NCI-H510A treated with DMSO at 0.1 percent for 48 hours (cell line): ENCODE measurements at regions not wholly inside any gene's neighbourhood (a gene's known extent, or its start where the extent isn't known, plus 50 kb on each side); places are given as distances from the start of the nearest gene placed in this dataset.
"Not testable (repeated sequence)": the region's sequence is repeated elsewhere in the genome, so short reads cannot be mapped to it uniquely, and the experiment has no call there.

ENCODE experiments used
- DNase-seq: peaks from one replicate; lab custom pipeline; 2025; lab: John Stamatoyannopoulos, UW

DNA sequence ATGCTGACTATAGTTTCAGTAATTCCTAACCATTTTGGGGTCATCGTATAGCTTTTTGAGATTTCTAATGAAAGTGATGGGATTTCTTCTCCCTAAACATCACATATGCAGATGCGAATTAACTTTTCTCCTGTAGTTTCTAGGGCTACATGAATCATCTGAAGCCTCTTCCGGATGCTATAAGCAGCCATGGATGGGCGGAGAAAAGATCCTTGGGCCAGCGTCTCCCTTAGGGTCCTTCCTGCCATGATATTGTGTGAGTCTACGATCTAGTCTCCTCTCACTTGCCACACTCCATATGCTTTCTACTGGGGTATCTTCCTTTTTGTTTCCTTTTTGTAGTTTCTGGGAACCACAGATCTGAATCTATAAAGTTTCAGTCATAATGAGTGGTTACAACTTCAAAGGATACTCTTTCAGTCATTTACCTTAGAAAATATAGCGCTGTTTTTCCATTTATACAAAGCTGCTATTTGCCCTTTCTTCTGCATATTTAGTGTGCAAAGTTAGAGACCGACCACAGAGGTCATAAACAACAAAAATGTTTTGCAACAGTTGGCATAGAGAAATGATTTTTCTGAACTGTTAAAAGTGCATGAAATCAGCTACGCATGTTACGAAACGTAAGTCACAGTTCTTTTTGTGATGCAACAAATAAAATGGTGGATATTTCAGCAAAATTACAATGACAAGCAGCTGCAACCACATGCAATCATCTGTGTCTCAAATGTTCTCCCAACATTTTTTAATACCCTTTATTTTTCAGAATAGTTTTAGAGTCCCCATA lies 396.2 kb upstream of the SLC35B3 start:
- DNase-seq, result no peak

- no peak for DNase-seq
Measured at GRCh38 chr6:8830794-8831193, 395.4 kb upstream of the SLC35B3 start.

- no peak for DNase-seq
Measured at GRCh38 chr6:8829796-8830195, 394.5 kb upstream of the SLC35B3 start.

GRCh38 chr6:8829296-8829695 lies 394.0 kb upstream of the SLC35B3 start:
- no peak for DNase-seq

DNA sequence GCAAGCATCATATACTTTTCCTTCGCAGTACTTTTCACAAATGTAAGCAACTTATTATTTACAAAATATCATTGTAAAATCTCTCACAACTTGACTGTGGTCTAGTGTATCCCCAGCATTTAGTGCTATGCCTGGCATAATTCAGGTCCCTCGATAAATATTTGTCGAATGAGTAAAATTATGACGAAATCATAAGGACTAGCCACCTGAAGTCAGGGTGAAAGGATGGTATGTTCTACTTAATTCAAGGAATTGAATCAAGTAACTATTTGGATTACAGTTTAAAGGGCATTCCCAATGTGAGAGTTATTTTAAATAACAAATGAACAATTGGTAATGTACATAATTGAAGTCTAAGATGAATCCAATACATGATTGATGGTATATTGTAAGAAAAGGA lies 393.0 kb upstream of the SLC35B3 start:
- no peak for DNase-seq

DNA sequence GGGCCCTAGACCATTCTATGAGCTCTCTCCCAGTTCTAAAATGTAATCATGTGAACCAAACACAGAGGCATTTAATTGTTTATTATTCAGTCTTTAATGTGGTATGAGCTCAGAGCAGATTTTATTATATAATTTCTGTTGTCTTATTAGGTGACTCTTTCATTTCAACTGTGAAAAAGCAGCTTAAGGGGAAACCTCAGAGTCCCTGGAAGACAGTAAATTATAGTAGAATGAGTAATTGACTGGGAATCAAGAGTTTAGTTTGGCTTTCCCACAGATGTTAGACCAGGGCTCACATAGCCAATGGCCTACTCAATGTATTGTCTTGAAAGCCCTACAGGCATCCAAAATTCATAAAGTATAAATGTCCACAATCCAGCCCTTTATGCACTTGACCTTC lies 390.4 kb upstream of the SLC35B3 start:
- no peak for DNase-seq

DNA sequence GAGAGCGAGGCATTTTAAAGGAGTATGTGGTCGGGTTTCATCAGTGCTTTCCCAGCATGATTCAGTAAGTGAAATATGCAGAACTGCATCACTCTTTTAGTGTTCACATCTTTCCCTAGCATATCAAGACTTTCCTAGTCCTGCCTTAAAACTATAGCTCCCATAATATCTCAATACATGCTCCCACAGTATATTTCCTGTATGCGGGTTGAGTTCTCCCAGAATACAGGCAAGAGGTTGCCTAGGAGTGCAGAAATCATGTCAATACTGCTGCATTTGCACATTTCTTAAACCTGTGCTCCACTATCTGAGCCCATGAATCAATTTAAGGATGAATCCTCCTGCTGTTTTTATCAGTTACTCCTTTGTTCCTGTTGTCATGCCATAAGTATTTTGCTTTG lies 386.6 kb upstream of the SLC35B3 start:
- DNase-seq, result no peak

DNA sequence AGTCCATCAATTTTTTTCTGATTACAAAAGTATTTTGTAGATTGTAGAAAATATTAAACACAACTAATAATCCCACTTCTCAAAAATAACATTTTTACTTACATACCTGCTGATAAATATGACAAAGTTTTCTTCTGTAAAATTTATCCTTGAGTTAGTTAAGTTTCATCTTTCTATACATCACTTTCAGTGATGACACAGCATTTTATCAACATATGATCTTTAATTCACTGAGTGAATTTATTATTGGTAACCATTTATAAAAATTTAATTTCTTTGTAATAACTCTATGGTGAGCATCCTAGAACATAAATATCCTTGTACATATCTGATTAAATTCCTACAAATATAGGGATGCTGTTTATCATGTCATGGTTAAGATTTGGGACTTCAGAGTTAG lies 385.0 kb upstream of the SLC35B3 start:
- DNase-seq, result no peak

DNA sequence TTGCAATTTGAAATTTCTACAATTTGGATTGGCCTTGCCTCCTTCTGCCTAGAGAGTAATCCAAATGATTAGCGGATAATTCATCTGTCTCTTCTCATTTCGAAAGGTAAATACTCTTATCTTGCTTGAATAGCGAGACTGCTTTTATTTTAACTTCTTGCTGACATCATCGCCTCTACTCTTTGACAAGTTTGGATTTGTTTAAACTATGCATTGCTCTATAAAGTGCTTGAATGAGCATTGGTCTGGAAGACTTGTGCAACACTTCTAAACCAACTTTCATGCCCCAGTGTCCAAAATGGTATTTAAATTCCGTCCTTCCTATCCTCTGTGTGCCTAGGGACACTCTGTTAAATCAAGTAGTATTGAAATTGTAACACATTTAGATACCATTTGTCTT lies 384.1 kb upstream of the SLC35B3 start:
- DNase-seq, result no peak

GRCh38 chr6:8814440-8815000 lies 379.2 kb upstream of the SLC35B3 start:
- DNase-seq, result no peak

GRCh38 chr6:8810325-8810724 lies 375.0 kb upstream of the SLC35B3 start:
- DNase-seq, result no peak

- no peak for DNase-seq
Measured at GRCh38 chr6:8809662-8810061, 374.3 kb upstream of the SLC35B3 start.

GRCh38 chr6:8803181-8803760 lies 367.9 kb upstream of the SLC35B3 start:
- DNase-seq, result no peak

GRCh38 chr6:8802397-8802796 lies 367.1 kb upstream of the SLC35B3 start:
- DNase-seq, result not testable (repeated sequence)

DNA sequence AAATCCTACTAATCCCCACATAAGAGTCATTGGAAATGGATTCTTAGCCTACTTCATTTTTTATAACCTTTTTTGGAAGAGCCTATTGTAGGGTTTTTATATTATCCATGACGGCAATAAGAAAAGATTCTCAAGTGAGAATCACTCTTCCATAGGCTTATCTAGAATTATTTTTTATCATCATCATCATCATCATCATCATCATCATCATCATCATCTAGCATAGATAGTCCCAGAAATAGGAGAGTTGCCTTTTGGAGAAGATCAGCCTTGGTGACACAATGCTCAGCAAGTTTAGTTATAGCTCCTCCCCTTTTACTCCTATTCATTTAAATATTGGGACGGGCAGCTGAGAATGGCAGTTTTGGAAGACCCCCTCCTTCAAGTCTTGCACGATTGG lies 359.1 kb upstream of the SLC35B3 start:
- DNase-seq, result no peak

DNA sequence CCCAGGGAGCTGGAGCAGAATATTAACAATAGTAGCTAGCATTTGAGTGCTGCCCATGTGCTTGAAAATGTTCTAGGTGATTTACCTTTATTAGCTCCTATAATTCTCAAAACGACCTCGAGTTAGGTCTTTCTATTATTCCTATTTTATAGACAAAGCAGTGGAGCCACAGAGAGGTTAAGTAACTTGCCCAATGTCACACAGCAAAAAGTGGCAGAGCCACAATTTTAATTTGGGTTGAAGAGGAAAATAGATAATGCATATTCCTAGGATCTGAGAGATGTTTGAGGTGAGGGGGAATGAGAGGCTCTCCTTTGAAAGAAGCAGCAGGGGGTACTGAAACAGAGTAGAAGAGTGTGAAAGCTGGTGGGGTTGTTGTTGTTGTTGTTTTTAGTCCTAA lies 354.5 kb upstream of the SLC35B3 start:
- no peak for DNase-seq

DNA sequence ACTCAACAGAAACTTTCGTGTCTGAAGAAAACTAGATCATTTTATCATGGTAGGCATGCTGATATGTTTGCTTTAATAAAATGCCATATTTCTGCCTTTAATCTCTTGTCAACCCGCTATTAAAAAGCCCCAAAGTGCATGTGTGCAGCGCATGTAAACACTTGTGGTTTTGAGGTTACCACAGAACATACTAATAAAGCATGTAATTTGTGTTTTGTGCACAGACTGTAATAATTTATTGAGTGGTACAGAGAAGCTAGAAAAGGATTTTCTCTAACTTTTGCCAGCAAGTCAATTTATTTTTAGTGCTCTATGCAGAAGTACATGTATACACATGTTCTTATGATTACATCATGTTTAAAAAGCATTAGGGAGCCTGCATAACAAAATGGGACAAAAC lies 349.9 kb upstream of the SLC35B3 start:
- DNase-seq, result no peak

GRCh38 chr6:8783191-8783590 lies 347.8 kb upstream of the SLC35B3 start:
- DNase-seq, result no peak

- DNase-seq, result no peak
Measured at GRCh38 chr6:8780653-8781052, 345.3 kb upstream of the SLC35B3 start.

DNA sequence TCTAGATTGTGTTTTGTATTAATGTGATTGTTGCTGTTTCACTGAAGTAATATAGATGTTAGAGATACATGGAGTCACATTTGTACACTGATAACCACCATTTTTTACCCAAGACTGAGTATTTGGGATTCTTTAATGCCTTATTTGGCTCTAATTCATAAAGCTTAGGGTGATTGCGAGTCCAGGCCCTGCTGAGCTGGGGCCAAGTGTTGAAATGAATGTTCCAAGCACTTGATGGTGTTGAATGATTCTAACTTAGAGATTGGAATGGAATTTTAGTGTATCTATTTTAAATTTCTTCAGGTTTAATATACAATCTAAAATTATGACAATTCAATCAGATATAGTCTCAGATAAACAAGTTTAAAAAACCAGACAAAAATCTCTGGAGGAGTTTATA lies 329.4 kb upstream of the SLC35B3 start:
- no peak for DNase-seq

DNA sequence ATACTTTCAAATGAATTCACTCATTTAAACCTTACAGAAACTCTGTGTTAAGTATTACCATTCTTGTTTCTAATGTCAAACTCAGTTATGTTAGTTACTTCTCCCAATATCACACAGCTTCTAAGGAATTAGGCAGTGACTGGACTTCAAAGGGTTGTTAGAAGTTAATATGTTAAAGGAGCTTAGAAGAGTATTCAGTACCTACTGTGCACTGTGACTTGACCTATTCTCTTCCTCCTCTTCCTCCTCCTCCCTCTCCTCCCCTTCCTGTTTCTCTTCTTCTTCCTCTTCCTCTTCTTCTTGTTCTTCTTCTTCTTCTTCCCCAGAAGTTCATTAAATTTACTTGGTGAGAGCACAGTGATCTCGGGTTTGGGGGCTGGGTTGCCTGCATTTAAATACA lies 325.6 kb upstream of the SLC35B3 start:
- DNase-seq, result no peak

DNA sequence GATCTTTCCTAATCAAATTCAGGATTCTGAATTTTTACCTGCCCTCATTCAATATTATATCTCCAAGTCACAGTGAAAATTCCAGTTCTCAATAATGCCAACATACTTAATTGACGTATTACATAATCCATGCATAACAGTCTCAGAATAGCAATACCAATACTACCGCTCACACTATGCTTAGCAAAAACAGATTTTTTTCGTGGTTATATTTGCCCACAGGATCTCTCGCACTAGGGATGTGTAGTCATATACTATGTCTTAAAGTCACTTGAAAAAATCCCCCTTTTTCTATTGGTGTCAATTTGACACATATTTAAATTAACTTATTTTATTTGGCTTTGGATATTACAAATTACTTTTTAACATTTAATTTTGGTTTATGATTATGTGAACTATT lies 323.1 kb upstream of the SLC35B3 start:
- no peak for DNase-seq

- DNase-seq, result no peak
Measured at GRCh38 chr6:8750627-8751026, 315.3 kb upstream of the SLC35B3 start.

DNA sequence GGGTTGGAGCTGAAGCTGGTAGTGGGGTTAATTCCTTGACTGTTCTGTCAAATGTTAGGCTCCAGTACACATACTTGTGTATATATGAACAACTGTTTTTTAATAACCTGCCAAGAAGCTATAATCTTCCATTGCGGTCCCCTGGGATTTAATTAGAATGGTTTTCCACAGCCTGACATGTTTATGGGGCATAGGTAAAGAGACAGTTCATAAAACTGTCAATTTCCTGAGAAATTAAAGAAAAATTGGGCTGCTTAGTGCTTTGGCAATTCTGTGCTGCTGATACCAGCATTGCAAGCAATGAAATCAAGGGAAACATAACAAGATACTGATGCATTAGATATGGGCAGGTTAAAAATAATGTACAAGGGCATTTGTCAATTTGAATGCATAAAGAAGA lies 314.1 kb upstream of the SLC35B3 start:
- DNase-seq, result no peak
